Uterus (tissue), 2 donors: ENCODE measurements at regions not wholly inside any gene's neighbourhood (a gene's known extent, or its start where the extent isn't known, plus 50 kb on each side); places are given as distances from the start of the nearest gene placed in this dataset.

Experiments
- CTCF ChIP-seq, 4 experiments: fragments of 200-600 bp in 2 of 4; fragments of 450-650 bp in 2 of 4; sonication (generic) in 2 of 4; IDR thresholded peaks; one replicate each; pipeline ENCODE4 v1.5.1; 2016 to 2019; ENCODE audit warnings: antibody characterized with exemption in 4 of 4, mild to moderate bottlenecking in 2 of 4, moderate library complexity in 1 of 4
- POLR2A ChIP-seq, 2 donors: fragments of 450-650 bp; IDR thresholded peaks; one replicate each; pipeline ENCODE4 v1.6.1; 2016; ENCODE audit warnings: antibody characterized with exemption in 2 of 2, mild to moderate bottlenecking in 1 of 2, moderate library complexity in 1 of 2

- TF ChIP-seq POLR2A (IDR thresholded peaks at IDR 0.05) (no peak), CTCF (IDR thresholded peaks at IDR 0.05) (no peak)
Observed at GRCh38 chr10:9189448-9189847, 1135.0 kb downstream of the GATA3 start.
